ENCODE measurements at regions not wholly inside any gene's neighbourhood (a gene's known extent, or its start where the extent isn't known, plus 50 kb on each side); places are given as distances from the start of the nearest gene placed in this dataset.
A peak's percentile ranks its signal among the peaks of the same experiment; 100 is the strongest.

DNA sequence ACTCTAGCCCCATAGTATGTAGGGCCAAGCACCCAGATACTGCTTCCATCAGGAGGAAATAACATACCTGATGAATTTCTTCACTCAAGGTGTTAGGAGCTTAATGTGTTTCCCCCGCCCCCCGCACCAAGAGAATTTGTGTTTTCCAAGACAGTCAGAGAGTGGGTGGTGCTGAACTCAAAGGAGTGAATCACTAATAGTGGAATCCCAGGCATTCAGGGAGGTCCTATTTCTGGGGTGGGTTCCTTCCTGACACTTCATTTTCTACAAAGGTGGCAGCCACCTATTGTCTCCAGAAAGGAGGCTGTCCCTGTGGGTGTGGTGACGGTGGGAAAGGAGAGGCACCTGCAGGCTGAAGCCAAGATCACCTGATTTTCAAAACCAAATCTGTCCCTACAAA lies 50.8 kb upstream of the ELF5 start:
- Histone ChIP-seq H3K27ac (no peak overlapping the region), H3K4me1 (replicated peaks) (peaks cover 10% of the 10 kb centered on the region; the same call in 1 of the 2 replicates), H3K4me3 (no peak overlapping the region), H3K9me3 (replicated peaks) (no peaks in the 10 kb centered on the region), H3K27me3 (replicated peaks) (peaks cover 3% of the 10 kb centered on the region; the same call in 1 of the 2 replicates), H3K36me3 (no peaks in the 10 kb centered on the region)
- DNase-seq (ENCODE audit: low read depth in 1 of 2, low spot score in 2 of 2) = peak in 1 of 2 experiments; percentile 12

DNA sequence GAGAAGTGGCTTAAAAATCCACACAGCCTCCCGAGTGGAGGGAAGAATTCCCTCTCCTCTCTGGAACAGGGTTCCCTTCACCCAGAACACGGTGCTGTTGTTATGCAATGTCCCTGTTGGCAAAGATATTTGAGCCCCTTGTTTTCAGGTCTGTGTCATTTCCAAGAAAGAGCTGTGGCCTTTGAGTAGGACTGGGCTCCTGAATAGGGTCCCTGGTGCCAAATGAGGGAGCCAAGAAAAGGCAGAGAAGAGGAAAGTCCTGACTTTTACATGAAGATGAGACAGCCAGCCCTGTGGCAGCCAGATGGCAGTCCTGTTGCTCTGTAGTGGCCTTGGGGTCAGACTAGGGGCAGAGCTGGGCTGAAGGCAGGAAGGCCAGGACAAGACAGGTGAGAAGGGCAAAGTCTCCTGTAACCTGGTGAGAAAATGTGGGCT lies 51.2 kb upstream of the ELF5 start:
- H3K27me3 ChIP-seq (replicated peaks) = peaks cover 4% of the 10 kb centered on the region
- H3K36me3 ChIP-seq = no peaks in the 10 kb centered on the region
- H3K27ac ChIP-seq = no peak overlapping the region
- no peak overlapping the region for H3K4me3 ChIP-seq
- H3K4me1 ChIP-seq (replicated peaks) = peaks cover 10% of the 10 kb centered on the region; the same call in 1 of the 2 replicates
- no peak for DNase-seq (ENCODE audit: low read depth in 1 of 2, low spot score in 2 of 2)
- H3K9me3 ChIP-seq (replicated peaks) = no peaks in the 10 kb centered on the region

DNA sequence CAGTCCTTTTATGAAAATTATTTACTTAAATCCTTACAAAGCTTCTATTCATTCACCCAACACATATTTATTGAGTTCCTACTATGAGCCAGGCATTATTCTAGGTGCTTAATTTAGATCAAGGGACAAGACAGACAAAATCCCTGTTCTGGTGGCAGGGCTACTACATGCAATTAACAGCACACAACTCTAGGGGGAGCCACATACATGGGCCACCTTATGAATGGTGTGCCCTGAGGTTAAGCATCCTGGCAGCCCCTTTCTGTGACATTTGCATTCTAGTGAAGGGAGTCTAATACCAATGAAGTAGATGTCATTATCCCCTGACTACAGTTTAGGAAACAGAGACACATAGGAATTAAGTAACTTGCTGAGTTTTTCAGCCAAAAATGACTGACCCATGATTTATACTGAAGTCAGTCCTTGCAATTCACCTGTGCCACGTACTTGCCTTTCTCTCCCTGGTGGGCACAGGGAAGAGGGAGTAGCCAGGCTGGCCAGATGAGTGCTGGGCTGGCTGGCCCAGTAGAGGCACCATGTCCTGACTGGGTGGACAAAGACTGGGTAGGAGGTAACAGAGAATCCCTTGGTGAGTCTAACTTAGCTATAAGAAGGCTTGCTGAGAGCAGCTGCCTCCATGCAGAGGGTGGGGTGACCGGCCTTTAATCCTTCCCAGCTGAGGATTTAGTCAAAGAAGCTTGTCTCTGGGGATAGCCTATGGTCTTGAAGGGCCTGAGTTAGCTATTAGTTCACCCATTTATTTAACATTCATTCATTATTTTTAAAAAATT lies 52.0 kb upstream of the ELF5 start:
- H3K9me3 ChIP-seq (replicated peaks) = no peaks in the 10 kb centered on the region
- no peak overlapping the region for H3K4me3 ChIP-seq
- DNase-seq (ENCODE audit: low read depth in 1 of 2, low spot score in 2 of 2) = no peak
- no peaks in the 10 kb centered on the region for H3K36me3 ChIP-seq
- H3K4me1 ChIP-seq (replicated peaks) = peaks cover 10% of the 10 kb centered on the region; the same call in 1 of the 2 replicates
- no peak overlapping the region for H3K27ac ChIP-seq
- H3K27me3 ChIP-seq (replicated peaks) = peaks cover 12% of the 10 kb centered on the region

- no peak for DNase-seq (ENCODE audit: low read depth in 1 of 2, low spot score in 2 of 2)
- Histone ChIP-seq H3K27ac (no peak overlapping the region), H3K36me3 (no peaks in the 10 kb centered on the region), H3K9me3 (replicated peaks) (no peaks in the 10 kb centered on the region), H3K27me3 (replicated peaks) (peaks cover 14% of the 10 kb centered on the region), H3K4me1 (replicated peaks) (peaks cover 10% of the 10 kb centered on the region; the same call in 1 of the 2 replicates), H3K4me3 (no peak overlapping the region)
Observed at GRCh38 chr11:34566208-34566551, 52.6 kb upstream of the ELF5 start.

GRCh38 chr11:34566736-34567135 lies 53.1 kb upstream of the ELF5 start:
- H3K4me1 ChIP-seq (replicated peaks) = peaks cover 10% of the 10 kb centered on the region; the same call in 1 of the 2 replicates
- H3K36me3 ChIP-seq = no peaks in the 10 kb centered on the region
- H3K4me3 ChIP-seq = no peak overlapping the region
- H3K27me3 ChIP-seq (replicated peaks) = peaks cover 14% of the 10 kb centered on the region
- DNase-seq (ENCODE audit: low read depth in 1 of 2, low spot score in 2 of 2) = no peak
- H3K9me3 ChIP-seq (replicated peaks) = no peaks in the 10 kb centered on the region
- no peak overlapping the region for H3K27ac ChIP-seq

GRCh38 chr11:34567733-34568132 lies 53.2 kb upstream of the EHF start:
- no peak for DNase-seq (ENCODE audit: low read depth in 1 of 2, low spot score in 2 of 2)
- Histone ChIP-seq H3K27me3 (replicated peaks) (peaks cover 14% of the 10 kb centered on the region), H3K4me3 (no peak overlapping the region)

DNA sequence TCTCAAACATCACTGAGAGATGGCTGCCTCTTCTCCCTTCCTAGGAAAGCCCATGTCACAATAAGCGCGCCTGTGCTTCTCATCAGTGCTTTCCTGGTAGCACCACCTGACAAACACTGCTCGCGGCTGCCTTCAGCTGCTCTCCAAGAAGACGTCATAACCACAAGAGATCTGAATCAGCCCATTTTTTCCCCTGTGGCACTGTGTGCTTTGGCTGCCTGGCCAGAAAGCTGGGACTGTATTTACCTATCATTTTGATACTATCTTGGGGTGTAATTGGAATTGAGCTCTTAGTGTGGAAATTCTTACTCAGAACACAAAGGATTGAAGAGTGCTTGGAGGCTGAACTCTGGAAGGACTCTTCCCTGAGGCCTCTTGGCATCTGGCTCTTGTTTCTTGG lies 50.3 kb upstream of the EHF start:
- Histone ChIP-seq H3K4me3 (no peak overlapping the region), H3K27ac (no peak overlapping the region), H3K4me1 (replicated peaks) (no peaks in the 10 kb centered on the region), H3K36me3 (no peaks in the 10 kb centered on the region), H3K9me3 (replicated peaks) (no peaks in the 10 kb centered on the region), H3K27me3 (replicated peaks) (peaks cover 20% of the 10 kb centered on the region)
- DNase-seq (ENCODE audit: low read depth in 1 of 2, low spot score in 2 of 2) = no peak

More at GRCh38 chr11:34567733-34568132, 53.2 kb upstream of the EHF start:
- Histone ChIP-seq H3K4me1 (replicated peaks) (peaks cover 10% of the 10 kb centered on the region; the same call in 1 of the 2 replicates), H3K36me3 (no peaks in the 10 kb centered on the region), H3K27ac (no peak overlapping the region), H3K9me3 (replicated peaks) (no peaks in the 10 kb centered on the region)
